ENCODE measurements at regions not wholly inside any gene's neighbourhood (a gene's known extent, or its start where the extent isn't known, plus 50 kb on each side); places are given as distances from the start of the nearest gene placed in this dataset.

DNA sequence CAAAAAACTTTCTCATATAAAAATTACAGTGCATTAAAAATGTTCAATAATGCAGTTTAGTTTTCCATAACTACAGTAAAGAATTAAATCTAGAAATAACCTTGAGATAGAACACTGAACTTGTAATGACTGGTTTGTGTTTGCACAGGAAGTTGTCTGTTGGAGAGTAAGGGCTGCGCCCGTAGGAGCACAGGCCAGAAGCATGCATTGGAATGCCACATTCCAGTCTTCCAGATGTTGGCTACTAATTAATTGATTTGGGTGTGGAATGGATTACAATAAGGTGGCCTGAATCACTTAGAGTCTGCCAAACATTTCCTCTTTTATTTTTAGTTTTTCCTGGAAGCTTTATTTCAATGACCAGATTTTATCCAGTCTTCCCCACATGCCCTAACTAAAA is 582.6 kb upstream of the MMS22L start:
- ChIA-PET CTCF (no interaction called here), POLR2A (ENCODE audit: low non-redundant PET) (no interaction called here)
- H3K36me3 ChIP-seq (ENCODE audit: insufficient read depth, low read length, poor library complexity, severe bottlenecking): no peaks in the 10 kb centered on the region
- H3K27ac ChIP-seq (ENCODE audit: low read depth, low read length, poor library complexity, severe bottlenecking): no peak overlapping the region
- no peak overlapping the region for H3K4me3 ChIP-seq (ENCODE audit: low read depth, low read length, poor library complexity, severe bottlenecking)
- no peaks in the 10 kb centered on the region for H3K27me3 ChIP-seq (replicated peaks; ENCODE audit: insufficient read depth, low read depth, low read length, poor library complexity)
- TF ChIP-seq EZH2 (IDR thresholded peaks at IDR 0.05; ENCODE audit: borderline replicate concordance, low read depth, low read length, poor library complexity, severe bottlenecking): no peak
- TF ChIP-seq, protein P1, sequence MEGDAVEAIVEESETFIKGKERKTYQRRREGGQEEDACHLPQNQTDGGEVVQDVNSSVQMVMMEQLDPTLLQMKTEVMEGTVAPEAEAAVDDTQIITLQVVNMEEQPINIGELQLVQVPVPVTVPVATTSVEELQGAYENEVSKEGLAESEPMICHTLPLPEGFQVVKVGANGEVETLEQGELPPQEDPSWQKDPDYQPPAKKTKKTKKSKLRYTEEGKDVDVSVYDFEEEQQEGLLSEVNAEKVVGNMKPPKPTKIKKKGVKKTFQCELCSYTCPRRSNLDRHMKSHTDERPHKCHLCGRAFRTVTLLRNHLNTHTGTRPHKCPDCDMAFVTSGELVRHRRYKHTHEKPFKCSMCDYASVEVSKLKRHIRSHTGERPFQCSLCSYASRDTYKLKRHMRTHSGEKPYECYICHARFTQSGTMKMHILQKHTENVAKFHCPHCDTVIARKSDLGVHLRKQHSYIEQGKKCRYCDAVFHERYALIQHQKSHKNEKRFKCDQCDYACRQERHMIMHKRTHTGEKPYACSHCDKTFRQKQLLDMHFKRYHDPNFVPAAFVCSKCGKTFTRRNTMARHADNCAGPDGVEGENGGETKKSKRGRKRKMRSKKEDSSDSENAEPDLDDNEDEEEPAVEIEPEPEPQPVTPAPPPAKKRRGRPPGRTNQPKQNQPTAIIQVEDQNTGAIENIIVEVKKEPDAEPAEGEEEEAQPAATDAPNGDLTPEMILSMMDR (conservative IDR thresholded peaks at IDR 0.05; ENCODE audit: low read depth, low read length): no peak
- DNase-seq (ENCODE audit: low spot score): peak; percentile 4
- no peaks in the 10 kb centered on the region for H3K9me3 ChIP-seq (ENCODE audit: low read depth, low read length, poor library complexity, severe bottlenecking)
- intact Hi-C loops (cut with micrococcal nuclease; ENCODE audit: unreplicated experiment): no loop called here
- BruUV-seq (replicated peaks): no TSS peak
- peaks cover 8% of the 10 kb centered on the region for H3K4me1 ChIP-seq (ENCODE audit: insufficient read depth, low read length, poor library complexity, severe bottlenecking)

DNA sequence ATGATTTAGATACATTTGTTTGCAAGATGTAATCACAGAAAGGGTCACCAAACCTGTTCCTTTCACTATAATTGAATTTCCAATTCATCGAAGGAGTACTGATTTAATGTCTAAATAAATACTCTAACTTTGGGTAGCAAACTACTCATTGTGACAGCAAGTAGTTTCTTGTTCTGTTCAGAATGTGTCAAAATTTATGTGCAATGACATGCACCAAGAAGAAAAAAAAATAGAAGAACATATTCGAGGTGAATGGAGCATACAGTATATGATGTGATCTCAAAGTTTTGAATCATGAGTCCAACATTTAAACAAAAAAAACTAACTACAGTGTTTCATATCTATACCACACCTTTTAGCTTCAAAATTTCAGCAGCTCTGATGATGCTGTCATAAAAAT is 583.6 kb upstream of the MMS22L start:
- no peak for DNase-seq (ENCODE audit: low spot score)
- Histone ChIP-seq H3K9me3 (ENCODE audit: low read depth, low read length, poor library complexity, severe bottlenecking) (no peaks in the 10 kb centered on the region), H3K4me1 (ENCODE audit: insufficient read depth, low read length, poor library complexity, severe bottlenecking) (peaks cover 8% of the 10 kb centered on the region), H3K27me3 (replicated peaks; ENCODE audit: insufficient read depth, low read depth, low read length, poor library complexity) (no peaks in the 10 kb centered on the region), H3K27ac (ENCODE audit: low read depth, low read length, poor library complexity, severe bottlenecking) (no peak overlapping the region), H3K4me3 (ENCODE audit: low read depth, low read length, poor library complexity, severe bottlenecking) (no peak overlapping the region), H3K36me3 (ENCODE audit: insufficient read depth, low read length, poor library complexity, severe bottlenecking) (no peaks in the 10 kb centered on the region)
- ChIA-PET CTCF (no interaction called here), POLR2A (ENCODE audit: low non-redundant PET) (no interaction called here)
- intact Hi-C loops (cut with micrococcal nuclease; ENCODE audit: unreplicated experiment): no loop called here
- TF ChIP-seq, protein P1 (conservative IDR thresholded peaks at IDR 0.05; ENCODE audit: low read depth, low read length): no peak
- no peak for TF ChIP-seq EZH2 (IDR thresholded peaks at IDR 0.05; ENCODE audit: borderline replicate concordance, low read depth, low read length, poor library complexity, severe bottlenecking)
- no TSS peak for BruUV-seq (replicated peaks)

DNA sequence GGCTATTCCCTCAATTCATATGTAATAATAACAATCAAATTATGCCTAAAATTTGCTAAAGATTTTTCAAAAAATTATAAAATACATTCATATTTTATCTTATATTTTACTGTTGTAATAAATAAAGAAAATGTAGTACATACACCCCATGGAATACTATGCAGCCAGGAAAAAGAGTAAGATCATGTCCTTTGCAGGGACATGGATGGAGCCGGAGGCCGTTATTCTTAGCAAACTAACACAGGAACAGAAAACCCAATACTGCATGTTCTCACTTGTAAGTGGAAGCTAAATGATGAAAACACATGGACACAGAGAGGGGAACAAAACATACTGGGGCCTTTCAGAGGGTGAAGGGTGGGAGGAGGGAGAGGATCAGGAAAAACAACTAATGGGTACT is 584.2 kb upstream of the MMS22L start:
- TF ChIP-seq, protein P1 (conservative IDR thresholded peaks at IDR 0.05; ENCODE audit: low read depth, low read length): no peak
- no peak for TF ChIP-seq EZH2 (IDR thresholded peaks at IDR 0.05; ENCODE audit: borderline replicate concordance, low read depth, low read length, poor library complexity, severe bottlenecking)
- Histone ChIP-seq H3K27me3 (replicated peaks; ENCODE audit: insufficient read depth, low read depth, low read length, poor library complexity) (no peaks in the 10 kb centered on the region), H3K4me1 (ENCODE audit: insufficient read depth, low read length, poor library complexity, severe bottlenecking) (peaks cover 8% of the 10 kb centered on the region), H3K9me3 (ENCODE audit: low read depth, low read length, poor library complexity, severe bottlenecking) (no peaks in the 10 kb centered on the region), H3K27ac (ENCODE audit: low read depth, low read length, poor library complexity, severe bottlenecking) (no peak overlapping the region), H3K36me3 (ENCODE audit: insufficient read depth, low read length, poor library complexity, severe bottlenecking) (no peaks in the 10 kb centered on the region), H3K4me3 (ENCODE audit: low read depth, low read length, poor library complexity, severe bottlenecking) (no peak overlapping the region)
- ChIA-PET CTCF (no interaction called here), POLR2A (ENCODE audit: low non-redundant PET) (no interaction called here)
- intact Hi-C loops (cut with micrococcal nuclease; ENCODE audit: unreplicated experiment): no loop called here
- no peak for DNase-seq (ENCODE audit: low spot score)
- BruUV-seq (replicated peaks): no TSS peak
